ENCODE measurements at regions not wholly inside any gene's neighbourhood (a gene's known extent, or its start where the extent isn't known, plus 50 kb on each side); places are given as distances from the start of the nearest gene placed in this dataset.
"Not testable (repeated sequence)": the region's sequence is repeated elsewhere in the genome, so short reads cannot be mapped to it uniquely, and the experiment has no call there.

GRCh38 chr2:105536175-105536574, 137.3 kb upstream of the FHL2 start (continued):
- TF ChIP-seq E2F5 (CRISPR knock-in tag; IDR thresholded peaks at IDR 0.05) (no peak), JUN (CRISPR knock-in tag; IDR thresholded peaks at IDR 0.05) (no peak)

GRCh38 chr2:105529258-105529657, 130.4 kb upstream of the FHL2 start:
- DNase-seq (ENCODE audit: low spot score); H3K4me1 Mint-ChIP-seq; CTCF ChIA-PET; H3K4me3 Mint-ChIP-seq; POLR2A ChIA-PET; ATAC-seq; H3K36me3 Mint-ChIP-seq; H3K27ac Mint-ChIP-seq; H3K27me3 Mint-ChIP-seq (ENCODE audit: low read depth); H3K9me3 Mint-ChIP-seq: not testable (repeated sequence)

GRCh38 chr2:105526000-105526925, 127.4 kb upstream of the FHL2 start:
- Mint-ChIP-seq H3K4me1 (no peaks in the 10 kb centered on the region), H3K27me3 (ENCODE audit: low read depth) (no peaks in the 10 kb centered on the region), H3K36me3 (no peaks in the 10 kb centered on the region), H3K4me3 (no peak overlapping the region), H3K9me3 (peaks cover 5% of the 10 kb centered on the region; the same call in 1 of the 2 replicates), H3K27ac (no peak overlapping the region)
- ATAC-seq: no peak
- TF ChIP-seq CREM (CRISPR knock-in tag; IDR thresholded peaks at IDR 0.05) (no peak), SP1 (CRISPR knock-in tag; conservative IDR thresholded peaks at IDR 0.05) (no peak), TP53 (CRISPR knock-in tag; IDR thresholded peaks at IDR 0.05) (no peak), STAT6 (CRISPR knock-in tag; conservative IDR thresholded peaks at IDR 0.05; ENCODE audit: low read depth) (no peak), NFE2L1 (CRISPR knock-in tag; IDR thresholded peaks at IDR 0.05) (no peak), SMAD3 (CRISPR knock-in tag; IDR thresholded peaks at IDR 0.05; ENCODE audit: borderline replicate concordance) (no peak), PRDM15 (CRISPR knock-in tag; IDR thresholded peaks at IDR 0.05) (no peak), ZNF396 (CRISPR knock-in tag; IDR thresholded peaks at IDR 0.05; ENCODE audit: borderline replicate concordance) (no peak), IRF1 (CRISPR knock-in tag; IDR thresholded peaks at IDR 0.05) (no peak), NR1H2 (CRISPR knock-in tag; IDR thresholded peaks at IDR 0.05) (no peak), ETV6 (CRISPR knock-in tag; IDR thresholded peaks at IDR 0.05) (no peak), CBFB (CRISPR knock-in tag; IDR thresholded peaks at IDR 0.05; ENCODE audit: low read depth) (no peak), TEAD4 (CRISPR knock-in tag; IDR thresholded peaks at IDR 0.05) (no peak)
- DNase-seq (ENCODE audit: low spot score): no peak
- POLR2A ChIA-PET: interaction anchor here (0.5 kb wide), 1 partner anchor 135 kb away, joined by 3 read pairs; no protein-coding TSS in a partner anchor
- CTCF ChIA-PET: interaction anchor here (1.1 kb wide), 1 partner anchor 122 kb away, joined by 3 read pairs; no protein-coding TSS in a partner anchor

Measured in WTC11 (cell line).